Endothelial cell of umbilical vein (primary cell): ENCODE measurements at regions not wholly inside any gene's neighbourhood (a gene's known extent, or its start where the extent isn't known, plus 50 kb on each side); places are given as distances from the start of the nearest gene placed in this dataset.

ENCODE experiments used
- EZH2 ChIP-seq: IDR thresholded peaks from 2 replicates; pipeline ENCODE4 v1.6.1; 2012; ENCODE audit warnings: borderline replicate concordance, low read depth, mild to moderate bottlenecking, moderate library complexity, low read length, inconsistent platforms; ENCODE audit not compliant: severe bottlenecking
- FOS ChIP-seq: IDR thresholded peaks from 2 replicates; pipeline ENCODE4 v1.6.1; 2011; ENCODE audit warnings: mild to moderate bottlenecking, low read length, moderate library complexity, borderline replicate concordance; ENCODE audit not compliant: insufficient read depth
- GATA2 ChIP-seq: IDR thresholded peaks from 2 replicates; pipeline ENCODE4 v1.7.0; 2011; ENCODE audit warnings: low read depth, mild to moderate bottlenecking, moderate library complexity, mixed read lengths, low read length; ENCODE audit not compliant: insufficient read length, insufficient read depth
- JUN ChIP-seq: IDR thresholded peaks from 2 replicates; pipeline ENCODE4 v1.6.1; 2011; ENCODE audit warnings: borderline replicate concordance, low read depth; ENCODE audit not compliant: insufficient read length, insufficient read depth
- MYC ChIP-seq: IDR thresholded peaks from one replicate; pipeline ENCODE4 v1.6.1; 2011; ENCODE audit warnings: mild to moderate bottlenecking, low read depth, low read length
- POLR2A ChIP-seq: IDR thresholded peaks from 2 replicates; pipeline ENCODE4 v1.6.1; 2012; ENCODE audit warnings: low read depth, mild to moderate bottlenecking, control low read depth, low read length
- POLR2AphosphoS5 ChIP-seq: IDR thresholded peaks from 2 replicates; pipeline ENCODE4 v1.6.1; 2012; ENCODE audit warnings: low read depth, mild to moderate bottlenecking, control low read depth, low read length, moderate library complexity; ENCODE audit not compliant: insufficient read depth
- TF ChIP-seq, protein P1 (sequence below): IDR thresholded peaks from 2 replicates; pipeline ENCODE4 v1.6.1; 2011; ENCODE audit not compliant: insufficient read depth, insufficient read length
- TF ChIP-seq, protein P2 (sequence below), 2 donors: IDR thresholded peaks; 1 replicate in 1 of 2; 2 replicates in 1 of 2; pipeline ENCODE4 v1.5.1; 2011; ENCODE audit warnings: low read length in 2 of 2, mild to moderate bottlenecking in 2 of 2, moderate library complexity in 2 of 2, control low read depth in 1 of 2, inconsistent platforms in 1 of 2, low read depth in 1 of 2; ENCODE audit not compliant: insufficient read depth in 1 of 2; ENCODE audit errors: extremely low read depth in 1 of 2

DNA sequence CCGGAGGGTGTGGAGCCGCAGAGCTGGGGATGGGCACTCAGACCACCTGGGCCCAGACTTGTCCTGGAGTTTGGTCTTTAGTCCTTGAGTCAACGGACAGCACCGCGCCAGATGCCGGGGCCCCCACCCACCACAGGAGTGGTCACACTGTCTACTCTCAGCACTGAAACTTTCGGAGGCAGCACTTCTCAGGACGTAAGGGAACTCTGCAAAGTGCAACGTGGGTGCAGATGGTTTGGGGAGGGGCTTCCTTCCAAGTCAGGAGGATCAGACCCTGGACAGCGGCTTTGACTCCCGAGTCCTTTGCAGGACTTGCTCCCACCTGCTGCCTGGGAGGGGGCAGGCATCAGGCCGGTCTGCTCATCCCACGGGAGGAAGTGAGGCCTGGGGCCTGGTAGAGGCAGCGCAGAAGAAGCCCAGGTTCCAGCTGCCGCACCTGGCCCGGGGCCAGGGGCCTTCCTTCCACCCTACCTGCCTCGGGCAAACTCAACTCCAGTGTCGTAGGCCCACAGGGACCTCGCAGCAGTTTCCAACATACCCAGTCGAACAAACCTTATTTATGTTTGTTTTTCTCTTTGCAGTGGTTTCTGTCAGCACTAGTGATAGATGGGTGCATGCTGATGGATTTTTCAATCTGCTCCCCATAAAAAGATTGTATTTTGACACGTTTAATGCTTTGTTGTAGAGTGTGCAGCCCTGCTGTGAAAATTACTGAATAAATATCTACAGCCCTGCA, 149.8 kb upstream of the PPP1R26 start:
- TF ChIP-seq POLR2A (no peak), GATA2 (no peak), POLR2AphosphoS5 (no peak), EZH2 (no peak), JUN (no peak), MYC (no peak), FOS (no peak)
- TF ChIP-seq, protein P1, sequence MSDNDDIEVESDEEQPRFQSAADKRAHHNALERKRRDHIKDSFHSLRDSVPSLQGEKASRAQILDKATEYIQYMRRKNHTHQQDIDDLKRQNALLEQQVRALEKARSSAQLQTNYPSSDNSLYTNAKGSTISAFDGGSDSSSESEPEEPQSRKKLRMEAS = no peak
- TF ChIP-seq, protein P2, sequence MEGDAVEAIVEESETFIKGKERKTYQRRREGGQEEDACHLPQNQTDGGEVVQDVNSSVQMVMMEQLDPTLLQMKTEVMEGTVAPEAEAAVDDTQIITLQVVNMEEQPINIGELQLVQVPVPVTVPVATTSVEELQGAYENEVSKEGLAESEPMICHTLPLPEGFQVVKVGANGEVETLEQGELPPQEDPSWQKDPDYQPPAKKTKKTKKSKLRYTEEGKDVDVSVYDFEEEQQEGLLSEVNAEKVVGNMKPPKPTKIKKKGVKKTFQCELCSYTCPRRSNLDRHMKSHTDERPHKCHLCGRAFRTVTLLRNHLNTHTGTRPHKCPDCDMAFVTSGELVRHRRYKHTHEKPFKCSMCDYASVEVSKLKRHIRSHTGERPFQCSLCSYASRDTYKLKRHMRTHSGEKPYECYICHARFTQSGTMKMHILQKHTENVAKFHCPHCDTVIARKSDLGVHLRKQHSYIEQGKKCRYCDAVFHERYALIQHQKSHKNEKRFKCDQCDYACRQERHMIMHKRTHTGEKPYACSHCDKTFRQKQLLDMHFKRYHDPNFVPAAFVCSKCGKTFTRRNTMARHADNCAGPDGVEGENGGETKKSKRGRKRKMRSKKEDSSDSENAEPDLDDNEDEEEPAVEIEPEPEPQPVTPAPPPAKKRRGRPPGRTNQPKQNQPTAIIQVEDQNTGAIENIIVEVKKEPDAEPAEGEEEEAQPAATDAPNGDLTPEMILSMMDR (IDR thresholded peaks at IDR 0.05; ENCODE audit: extremely low read depth in 1 of 2, insufficient read depth in 1 of 2, low read depth in 1 of 2, low read length in 2 of 2) = no peak
